ENCODE measurements at regions not wholly inside any gene's neighbourhood (a gene's known extent, or its start where the extent isn't known, plus 50 kb on each side); places are given as distances from the start of the nearest gene placed in this dataset.

DNA sequence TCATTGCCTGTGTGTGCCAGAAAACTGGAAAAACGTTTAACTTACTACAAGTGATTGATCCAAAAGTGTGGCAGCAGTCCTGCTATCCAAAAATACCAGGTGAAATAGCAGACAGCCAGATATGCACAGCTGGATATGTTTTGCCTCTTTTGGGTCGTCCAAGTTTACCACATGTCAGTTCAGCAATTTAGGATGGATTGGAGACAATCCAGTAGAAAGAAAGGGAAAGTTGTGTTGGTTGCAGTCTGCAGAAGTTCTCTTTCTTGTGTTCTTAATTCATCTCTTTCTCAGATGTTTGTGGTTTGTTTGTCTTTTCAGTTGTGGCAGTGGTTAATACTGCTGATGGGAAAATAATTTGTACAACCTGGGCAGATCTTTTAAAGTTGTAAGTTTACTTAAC is 645.0 kb downstream of the PTPRC start:
- DNase-seq = peak in 2 of 3 donors; percentile 70 to 88

DNA sequence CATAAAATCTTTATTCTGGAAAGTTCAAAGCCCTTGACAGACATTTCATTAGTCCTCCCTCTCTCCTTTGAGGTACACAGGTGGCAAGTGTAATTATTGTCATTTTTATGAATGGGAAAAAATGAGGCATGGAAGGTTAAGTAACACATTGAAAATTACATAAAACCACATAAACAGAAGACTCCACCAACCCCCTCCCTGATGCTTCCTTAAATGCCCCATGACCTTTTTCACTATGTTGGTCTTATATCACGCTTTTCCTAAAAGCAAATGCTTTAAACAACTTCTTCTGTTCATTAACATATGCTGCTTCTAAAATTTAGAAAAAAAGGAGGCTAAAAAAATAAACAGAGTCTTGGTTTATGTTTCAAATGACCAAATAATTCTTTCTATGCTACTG is 648.4 kb downstream of the PTPRC start:
- no peak for DNase-seq

DNA sequence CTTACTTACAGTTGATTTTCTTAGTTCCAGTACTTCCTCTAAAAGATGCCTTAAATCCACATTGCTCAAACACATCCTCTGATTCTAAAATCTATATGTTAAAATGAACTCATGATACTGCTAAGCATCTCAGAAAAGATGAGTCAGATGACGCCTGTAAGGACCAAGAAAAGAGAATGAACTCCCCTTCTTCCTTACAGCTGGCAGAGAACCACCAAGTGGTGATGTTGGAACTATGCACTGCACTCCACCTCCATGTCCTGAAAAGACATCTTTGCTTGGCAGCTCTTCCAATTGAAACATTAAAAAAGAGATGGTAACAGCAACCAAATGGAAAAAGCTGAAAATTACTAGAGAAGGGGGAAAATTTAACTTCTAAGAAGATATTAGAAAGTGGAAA is 648.8 kb downstream of the PTPRC start:
- peak in 1 of 3 donors; percentile 58 for DNase-seq

DNA sequence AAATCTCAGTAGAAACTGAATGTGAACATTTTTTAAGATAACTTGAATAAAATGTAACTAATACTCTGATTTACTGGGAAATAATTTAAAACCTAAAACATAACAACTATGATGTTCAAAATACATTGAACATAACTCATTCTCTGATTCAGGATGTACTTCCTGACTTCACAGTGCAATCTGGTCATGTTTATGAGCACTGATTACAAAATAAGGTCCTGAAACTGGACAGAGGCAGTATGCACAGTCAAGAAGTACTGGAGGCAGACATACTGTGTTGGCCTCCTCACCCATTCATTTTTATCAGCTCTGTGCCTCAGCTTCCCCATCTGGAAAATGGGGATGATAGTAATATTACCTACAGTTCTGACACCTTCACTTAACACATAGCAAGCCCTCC is 651.3 kb downstream of the PTPRC start:
- DNase-seq = no peak

DNA sequence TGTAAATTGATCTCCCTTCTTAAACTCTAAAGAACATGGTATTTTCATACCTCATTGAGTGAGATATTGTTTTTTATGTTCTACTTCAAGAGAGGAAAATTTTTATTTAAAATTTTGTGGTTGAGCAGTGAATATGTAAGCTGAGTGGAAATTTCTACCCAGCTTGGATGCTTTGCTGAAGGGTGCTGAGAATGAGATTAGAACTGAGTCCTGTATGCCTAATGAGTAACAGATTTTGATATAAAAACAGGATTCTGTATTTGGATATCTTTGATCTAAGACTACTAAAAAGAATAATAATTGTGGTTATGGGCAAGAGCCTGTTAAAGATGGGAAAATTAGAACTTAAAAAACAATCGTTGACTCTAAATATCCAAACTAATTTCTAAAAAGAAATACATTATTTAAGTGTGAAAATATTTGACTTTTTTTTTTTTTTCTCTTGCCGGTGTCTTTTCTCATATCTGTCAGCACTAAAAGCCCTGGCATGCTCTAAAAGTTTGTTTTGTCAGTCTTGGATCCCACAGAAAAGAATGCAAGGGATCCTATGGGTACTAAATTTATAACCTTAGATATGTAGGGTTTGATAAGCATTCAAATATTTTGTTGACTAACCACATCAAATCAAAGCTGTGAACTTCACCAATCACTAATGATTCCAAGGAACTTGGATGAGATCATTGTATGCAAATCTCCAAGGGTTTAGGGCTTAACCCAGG is 652.3 kb downstream of the PTPRC start:
- DNase-seq = no peak

DNA sequence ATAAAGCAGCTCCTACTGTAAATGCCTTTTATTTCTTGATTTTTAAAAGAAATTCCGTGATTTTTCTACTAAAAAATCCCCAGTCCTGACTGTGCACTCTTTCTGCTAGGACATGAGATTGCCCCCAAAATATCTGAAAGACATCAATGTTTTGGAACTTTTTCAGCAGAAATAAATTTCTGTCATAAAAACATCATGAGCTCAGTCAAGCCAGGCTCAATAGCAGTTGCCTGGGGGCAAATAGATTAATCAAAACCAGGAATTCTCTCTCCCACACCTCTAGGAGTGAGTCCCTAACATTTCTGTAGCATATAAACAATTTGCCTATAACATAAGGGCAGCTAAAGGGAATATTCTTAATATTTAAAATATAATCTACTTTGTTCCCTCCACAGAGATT is 654.1 kb downstream of the PTPRC start:
- DNase-seq = no peak

DNA sequence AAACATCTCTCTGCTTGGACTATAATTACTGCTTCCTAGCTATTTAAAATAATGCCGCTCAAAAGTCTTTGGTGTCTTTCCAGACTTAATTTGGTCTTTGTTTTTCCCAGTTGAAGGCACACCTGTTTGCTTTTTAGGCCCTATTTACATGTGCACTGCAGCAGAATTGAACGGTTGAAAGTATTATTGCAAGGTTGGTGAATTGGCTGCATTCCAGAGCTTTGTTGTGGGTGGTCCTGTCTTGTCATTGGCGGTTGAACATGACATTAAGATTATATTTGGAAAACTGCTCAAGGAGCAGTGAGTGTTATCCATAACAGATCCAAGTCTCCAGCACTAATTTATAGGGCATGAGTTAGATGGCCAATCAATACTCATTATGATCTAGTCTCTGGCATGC is 656.3 kb downstream of the PTPRC start:
- no peak for DNase-seq

DNA sequence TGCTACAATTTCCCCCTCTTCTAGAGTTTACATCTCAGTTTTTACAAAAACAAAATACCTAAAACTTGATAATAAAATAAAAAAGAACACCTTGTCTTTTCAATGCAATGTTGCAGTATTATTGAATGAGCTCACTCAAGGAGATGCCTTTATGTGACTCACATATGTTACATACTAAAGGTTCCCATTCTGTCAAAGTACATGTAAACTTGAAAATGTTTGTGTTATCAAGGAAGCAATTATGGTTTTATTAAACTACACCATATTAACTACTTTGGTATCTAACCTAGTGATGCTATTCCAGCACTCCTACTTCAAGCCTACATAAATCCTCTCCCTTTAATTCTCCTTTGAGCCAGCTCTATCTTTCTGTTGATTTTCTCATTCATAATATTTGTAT is 658.3 kb downstream of the PTPRC start:
- no peak for DNase-seq

DNA sequence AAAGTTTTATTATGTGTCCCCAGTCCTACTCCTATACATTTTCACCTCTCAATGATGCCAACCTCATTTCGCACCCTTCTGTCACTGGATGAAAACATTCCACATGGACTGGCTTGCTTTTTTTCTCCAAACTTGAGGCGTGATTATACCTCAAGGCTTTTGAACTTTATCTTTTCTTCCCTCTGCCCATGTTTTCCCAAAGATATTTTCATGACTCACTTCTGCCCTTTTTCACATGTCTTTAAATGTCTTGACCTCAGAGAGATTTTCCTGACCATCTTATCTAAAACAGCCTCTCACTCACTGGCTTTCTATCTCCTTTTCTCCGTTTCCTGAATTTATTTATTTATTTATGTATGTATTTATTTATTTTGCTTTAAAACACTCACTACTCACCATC is 659.0 kb downstream of the PTPRC start:
- no peak for DNase-seq

DNA sequence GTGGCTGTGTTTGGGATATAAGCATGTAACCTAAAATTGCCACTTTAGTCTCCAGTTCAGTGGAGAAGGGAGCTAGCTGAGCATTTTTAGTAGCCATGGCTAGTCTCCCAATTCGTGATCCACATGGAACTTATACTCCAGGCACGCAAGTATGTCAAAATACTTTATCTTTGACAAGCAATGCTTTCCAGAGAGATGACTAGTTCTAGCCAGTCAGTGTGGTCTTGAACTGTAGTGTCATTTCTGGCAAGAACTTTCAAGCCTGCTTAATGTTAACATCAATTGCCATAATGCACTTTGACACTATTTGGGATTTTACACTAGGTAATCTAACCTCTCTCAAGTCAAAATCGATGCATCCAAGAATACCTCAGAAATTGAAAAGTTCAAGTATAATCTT is 660.0 kb downstream of the PTPRC start:
- DNase-seq = no peak

DNA sequence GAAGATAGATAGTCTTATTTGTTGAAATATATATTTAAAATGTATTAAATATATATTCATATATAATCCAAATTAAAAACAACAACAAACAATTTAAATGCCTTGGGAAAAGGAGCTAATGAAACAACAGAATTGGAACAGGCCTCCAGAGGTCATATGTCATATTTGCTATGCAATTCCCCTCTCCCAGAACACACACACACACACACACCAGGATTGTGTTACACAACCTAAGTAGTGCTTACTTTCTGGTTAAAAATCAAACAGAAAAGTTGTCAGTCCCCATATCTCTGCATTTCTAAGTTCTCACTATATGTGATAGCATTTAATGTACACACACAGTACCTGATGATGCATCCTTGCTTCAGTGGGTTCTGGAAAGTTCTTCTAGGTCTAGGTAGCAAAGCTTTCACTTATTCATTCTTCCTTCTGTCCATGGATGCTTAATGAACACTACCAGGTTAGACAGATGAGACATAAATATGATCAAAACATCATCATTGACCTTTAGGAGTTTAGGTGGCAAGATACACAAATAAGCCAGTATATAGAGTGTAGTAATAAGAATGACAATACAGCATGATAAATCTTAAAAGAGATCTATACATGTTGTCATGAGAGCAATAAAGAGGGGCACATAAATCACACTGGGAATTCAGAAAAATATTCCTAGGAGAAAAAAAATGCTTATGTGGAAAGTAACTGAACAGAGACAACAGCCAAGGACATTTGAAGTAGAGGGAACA is 662.8 kb downstream of the PTPRC start:
- no peak for DNase-seq

DNA sequence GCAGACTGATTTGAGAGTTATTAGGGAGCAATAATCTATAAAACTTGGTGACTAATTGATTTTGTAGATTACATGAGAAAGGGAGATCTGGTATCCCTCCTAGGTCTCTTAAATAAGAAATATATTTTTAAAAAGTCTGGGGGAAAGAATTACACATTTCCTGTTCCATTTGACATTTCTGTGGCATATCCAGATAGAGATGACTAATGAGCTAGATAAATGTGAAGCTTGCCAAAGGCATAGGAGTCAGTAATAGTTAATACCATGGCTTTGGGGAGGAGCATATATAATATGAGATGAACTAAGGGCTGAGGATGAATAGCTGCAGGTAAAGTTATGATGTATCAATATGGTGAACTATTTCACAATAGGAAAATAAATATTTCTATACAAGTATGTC is 663.7 kb downstream of the PTPRC start:
- no peak for DNase-seq

DNA sequence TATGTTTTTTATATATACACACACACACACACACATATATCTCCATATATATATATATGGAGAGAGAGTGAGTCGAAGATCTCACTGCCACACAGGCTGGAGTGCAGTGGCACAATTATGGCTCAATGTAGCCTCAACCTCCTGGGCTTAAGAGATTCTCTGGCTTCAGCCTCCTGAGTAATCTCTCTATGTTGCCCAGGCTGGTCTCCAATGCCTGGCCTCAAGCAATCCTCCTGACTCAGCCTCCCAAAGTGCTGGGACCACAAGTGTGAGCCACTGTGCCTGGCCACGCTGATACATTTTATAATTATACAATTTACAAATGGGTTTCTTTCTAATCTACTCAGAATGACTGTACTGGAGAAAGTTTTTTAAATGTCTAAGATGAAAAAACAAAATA is 664.2 kb downstream of the PTPRC start:
- DNase-seq = no peak

DNA sequence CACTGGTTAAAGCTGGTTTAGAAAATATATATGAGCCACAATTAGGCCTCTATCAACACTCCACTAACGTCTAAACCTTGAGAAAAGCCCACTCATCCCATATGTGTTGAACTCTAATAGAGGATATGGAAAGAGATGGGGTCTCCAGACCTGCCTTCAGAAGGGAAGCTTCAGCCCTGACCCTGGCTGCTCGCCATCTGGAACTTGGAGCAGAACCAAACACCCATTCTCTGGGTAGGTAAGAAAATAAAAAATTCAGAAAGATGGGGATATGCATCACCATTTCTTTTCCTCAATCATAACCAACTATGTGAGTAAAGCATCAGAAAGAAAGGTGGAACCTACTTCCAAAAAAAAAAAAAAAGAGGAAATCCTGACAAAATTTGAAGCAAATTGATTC is 666.2 kb downstream of the PTPRC start:
- DNase-seq = no peak

DNA sequence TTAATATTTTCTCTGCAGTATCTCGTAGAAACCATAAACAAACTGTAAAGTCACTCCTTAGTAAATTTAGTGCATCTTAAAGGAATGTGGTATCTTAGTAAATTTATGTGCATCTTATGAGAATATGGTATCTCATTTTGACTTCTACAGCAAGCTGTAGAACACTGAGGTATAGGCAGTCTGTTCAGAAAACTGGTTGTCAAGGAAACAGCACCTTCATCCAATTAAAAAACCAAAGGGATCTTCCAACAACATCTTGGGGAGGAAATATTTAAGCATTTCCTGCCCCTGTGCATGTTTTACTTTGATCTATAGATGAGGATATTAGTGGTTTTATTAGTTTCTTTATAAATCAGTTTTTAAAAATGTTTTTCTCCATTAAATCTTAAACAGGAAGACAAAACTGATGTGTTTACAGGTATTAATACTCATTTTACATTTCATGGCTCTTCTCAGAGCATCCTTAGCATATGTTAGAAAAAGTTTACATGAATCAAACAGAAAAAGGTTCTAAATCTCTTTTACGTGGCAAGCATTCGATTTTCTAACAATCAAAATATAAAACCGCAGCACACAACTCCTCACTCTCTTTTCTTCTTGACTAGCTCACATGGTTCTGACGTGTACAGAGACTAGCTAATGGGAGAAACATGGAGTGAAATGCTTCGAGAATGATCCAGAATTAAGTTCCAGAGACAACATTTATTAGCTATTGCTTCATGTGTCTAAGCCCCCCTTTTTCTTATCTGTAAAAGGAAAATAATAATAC is 668.8 kb downstream of the PTPRC start:
- no peak for DNase-seq

DNA sequence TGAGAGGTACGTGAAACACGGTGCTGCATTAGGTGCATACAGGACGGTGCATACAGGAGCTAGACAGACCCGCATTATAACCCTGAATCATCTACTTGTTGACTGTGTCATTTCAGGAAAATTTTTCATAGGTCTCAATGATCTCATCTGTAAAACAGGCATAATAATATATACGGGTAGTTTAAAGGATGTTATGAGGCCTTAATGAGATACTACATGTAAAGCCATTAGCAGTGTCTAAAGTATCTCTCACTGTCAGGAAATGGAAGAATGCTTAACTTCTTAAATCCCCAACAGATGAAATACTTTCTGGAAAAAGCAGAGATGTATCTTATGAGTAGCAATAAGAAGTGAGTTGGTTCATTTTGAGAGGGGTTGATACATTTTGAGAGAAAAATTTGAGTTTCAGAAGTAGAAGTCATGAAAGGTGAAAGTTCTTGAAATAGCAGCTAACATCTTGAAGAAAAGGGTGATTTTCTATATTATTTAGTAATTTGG is 669.6 kb downstream of the PTPRC start:
- no peak for DNase-seq

DNA sequence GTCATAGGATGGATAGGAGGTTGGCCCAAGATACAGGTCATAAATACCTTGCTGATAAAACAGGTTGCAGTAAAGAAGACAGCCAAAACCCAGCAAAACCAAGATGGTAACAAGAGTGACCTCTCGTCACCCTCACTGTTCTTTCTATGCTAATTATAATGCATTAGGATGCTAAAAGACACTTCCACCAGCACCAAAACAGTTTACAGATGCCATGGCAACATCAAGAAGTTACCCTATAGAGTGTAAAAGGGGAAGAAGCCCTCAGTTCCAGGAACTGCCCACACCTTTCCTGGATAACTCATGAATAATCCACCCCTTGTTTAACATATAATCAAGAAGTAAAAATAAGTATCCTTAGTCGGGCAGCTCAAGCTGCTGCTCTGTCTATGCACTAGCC is 671.9 kb downstream of the PTPRC start:
- no peak for DNase-seq

DNA sequence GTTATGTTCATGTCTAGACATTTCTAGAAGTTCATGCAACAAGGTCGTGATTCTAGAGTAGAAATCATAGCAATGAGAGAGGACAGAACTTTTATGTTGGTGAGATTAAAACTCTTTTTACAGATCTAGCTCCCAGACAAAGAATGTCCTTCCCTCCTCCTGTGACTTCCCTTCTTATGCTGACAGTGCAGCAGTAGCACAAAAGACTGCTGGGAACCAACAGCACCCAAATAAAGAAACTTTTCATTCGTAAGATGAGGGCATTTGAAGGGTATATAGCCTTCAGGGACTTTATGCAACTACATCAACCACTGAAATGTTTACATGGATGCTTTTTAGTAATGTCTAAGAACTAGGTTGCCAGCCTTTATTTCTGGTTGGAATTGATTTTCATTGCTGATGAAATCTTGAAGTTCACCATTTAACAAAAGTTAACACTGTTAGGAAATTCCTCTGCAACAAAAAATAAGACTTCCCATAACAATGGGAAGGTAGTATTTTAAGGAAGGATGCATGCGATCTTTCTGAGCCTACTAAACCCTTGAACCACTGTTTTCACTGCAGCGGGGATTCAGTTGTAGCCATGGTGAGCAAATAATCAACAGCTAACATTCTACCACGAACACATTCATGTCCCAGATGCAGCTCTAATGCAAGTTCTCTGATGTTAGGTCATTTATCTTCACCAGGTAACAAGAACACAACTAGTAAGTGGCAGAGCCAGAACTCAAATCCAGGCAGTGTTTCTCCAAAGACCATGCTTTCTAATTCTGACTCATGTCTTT is 672.8 kb downstream of the PTPRC start:
- no peak for DNase-seq

DNA sequence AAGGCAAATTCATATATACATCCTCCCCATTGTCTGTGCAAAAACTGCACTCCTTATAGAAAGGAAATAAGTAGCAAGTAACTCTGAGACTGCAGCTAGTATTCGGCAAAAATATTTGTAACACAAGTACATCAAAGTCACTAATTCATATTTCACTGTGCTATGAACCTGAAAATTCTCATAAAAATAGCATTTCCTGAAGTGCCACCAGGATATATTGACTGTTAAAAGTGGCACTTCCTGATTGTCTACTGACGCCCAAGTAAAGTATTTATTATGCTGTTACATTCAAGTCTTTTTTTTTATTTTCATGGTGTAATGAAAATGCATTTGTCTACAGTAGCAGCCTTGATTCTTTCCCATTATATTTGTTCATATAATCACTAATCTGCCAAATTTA is 673.8 kb downstream of the PTPRC start:
- no peak for DNase-seq

DNA sequence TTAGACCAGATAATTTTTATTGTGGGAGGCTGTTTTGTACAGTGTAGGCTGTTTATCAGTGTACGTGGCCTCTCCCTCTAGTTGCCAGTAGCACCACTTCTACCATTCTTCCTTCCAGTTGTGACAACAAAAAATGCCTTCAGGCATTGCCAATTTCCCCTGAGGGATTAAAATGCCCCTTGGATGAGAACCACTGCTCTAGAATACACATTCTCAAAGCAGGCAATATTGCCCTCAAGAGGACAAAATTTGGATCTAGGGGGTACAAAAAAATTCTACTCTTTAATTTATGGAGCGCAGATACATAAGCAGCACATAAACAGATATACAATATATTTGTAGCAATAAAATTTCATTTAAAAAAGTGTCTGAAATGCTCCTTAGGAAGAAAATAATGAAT is 674.6 kb downstream of the PTPRC start:
- no peak for DNase-seq

DNA sequence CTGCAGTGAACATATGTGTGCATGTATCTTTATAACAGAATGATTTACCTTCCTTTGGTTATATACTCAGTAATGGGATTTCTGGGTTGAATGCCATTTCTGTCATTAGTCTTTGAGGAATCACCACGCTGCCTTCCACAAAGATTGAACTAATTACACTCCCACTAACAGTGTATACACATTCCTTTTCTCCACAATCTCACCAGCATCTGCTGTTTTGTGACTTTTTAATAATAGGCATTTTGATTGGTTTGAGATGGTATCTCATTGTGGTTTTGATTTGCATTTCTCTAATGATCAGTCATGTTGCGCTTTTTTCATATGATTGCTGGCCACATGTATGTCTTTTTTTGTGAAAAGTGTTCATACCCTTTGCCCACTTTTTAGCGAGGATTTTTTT is 680.5 kb downstream of the PTPRC start:
- DNase-seq = no peak

DNA sequence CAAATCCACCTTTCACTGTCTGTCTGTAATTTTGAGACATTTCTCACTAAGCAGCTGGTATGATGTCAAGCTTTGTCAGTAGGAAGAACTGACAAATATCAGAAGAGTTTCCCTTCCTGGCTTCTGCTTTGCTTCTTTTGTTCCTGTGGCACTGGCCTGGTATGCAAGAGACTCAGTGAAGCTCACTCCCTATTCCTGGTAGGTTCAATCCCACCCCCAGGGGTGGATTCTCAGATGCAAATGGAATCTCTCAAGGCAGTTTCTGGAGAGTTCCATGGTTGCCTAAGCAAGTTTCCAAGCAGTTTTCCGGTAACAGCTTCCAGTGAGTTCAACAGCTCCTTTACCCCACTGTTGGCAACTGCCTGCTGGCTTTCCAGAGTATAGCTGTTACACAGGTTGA is 683.4 kb downstream of the PTPRC start:
- DNase-seq = no peak

All from muscle of back (tissue), 3 donors.